ENCODE measurements at regions not wholly inside any gene's neighbourhood (a gene's known extent, or its start where the extent isn't known, plus 50 kb on each side); places are given as distances from the start of the nearest gene placed in this dataset.

DNA sequence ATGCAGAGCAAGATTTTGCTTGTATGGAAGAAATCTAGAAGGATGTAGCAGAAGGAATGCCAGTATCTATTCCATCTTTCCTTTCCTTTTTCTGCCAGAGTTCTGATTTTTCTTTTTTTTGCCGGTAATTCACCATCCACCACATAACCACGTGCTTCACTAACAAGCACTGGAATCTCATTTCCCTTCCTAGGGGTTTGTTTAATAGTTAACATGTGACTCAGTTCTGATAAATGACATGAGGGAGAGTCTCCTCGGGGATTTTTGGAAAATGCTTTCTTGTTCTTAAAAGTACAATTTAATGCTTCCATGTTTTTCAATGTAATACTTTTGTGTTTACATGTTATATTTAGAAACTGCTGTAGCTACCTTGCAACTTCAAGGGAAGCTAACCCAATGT, 590.2 kb downstream of the SH2D4B start:
- Histone ChIP-seq H3K27me3 (ENCODE audit: low read depth, low read length) (no peaks in the 10 kb centered on the region), H3K27ac (ENCODE audit: low read length) (no peak overlapping the region), H3K4me3 (ENCODE audit: low read depth in 1 of 2, low read length in 2 of 2) (no peak overlapping the region), H3K9me3 (ENCODE audit: control insufficient read depth in 1 of 2, low read length in 2 of 2) (no peaks in the 10 kb centered on the region), H3K36me3 (ENCODE audit: control insufficient read depth in 1 of 2, insufficient read depth in 2 of 2, low read length in 2 of 2) (no peaks in the 10 kb centered on the region), H3K4me1 (ENCODE audit: control insufficient read depth in 1 of 2, insufficient read depth in 2 of 2, low read length in 2 of 2) (no peaks in the 10 kb centered on the region)

DNA sequence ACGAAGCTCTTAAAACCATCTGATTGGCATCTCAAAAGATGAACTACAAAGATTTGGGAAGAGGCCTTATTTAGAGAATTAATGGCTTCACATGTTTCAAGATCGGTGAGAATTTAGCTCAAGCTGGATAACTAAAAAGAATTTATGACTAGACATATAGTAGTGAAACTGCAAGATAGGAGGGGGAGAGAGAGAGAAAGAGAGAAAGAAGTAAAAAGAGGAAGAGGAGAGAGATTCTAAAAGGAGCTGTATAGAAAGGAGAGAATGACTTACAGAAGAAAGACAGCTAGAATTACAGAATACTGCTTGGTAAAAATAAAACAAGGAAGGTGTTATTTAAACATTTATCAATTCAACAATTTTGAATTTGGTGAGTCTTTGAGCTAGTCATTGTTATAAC, 592.3 kb downstream of the SH2D4B start:
- no peaks in the 10 kb centered on the region for H3K27me3 ChIP-seq (ENCODE audit: low read depth, low read length)
- no peak overlapping the region for H3K27ac ChIP-seq (ENCODE audit: low read length)
- H3K9me3 ChIP-seq (ENCODE audit: control insufficient read depth in 1 of 2, low read length in 2 of 2): no peaks in the 10 kb centered on the region
- no peak overlapping the region for H3K4me3 ChIP-seq (ENCODE audit: low read depth in 1 of 2, low read length in 2 of 2)
- H3K36me3 ChIP-seq (ENCODE audit: control insufficient read depth in 1 of 2, insufficient read depth in 2 of 2, low read length in 2 of 2): no peaks in the 10 kb centered on the region
- no peaks in the 10 kb centered on the region for H3K4me1 ChIP-seq (ENCODE audit: control insufficient read depth in 1 of 2, insufficient read depth in 2 of 2, low read length in 2 of 2)

DNA sequence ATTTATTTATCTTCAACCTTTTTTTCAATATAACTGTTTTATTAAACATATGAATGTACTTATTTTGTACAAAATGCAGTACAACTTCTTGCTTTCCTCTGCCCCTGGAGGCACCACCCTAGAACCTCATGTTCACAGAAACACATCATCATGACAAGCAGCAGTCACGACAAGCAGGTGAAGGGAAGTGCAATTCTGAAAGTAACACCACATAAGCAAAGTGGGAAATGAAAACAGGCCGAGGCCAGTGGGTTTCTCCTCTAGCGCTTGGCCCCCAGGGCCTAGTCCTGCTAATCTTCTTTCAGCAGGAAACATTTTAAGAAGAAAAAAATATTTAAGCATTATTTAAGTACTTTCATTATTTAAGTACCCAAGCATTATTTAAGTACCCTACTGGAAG, 598.1 kb downstream of the SH2D4B start:
- Histone ChIP-seq H3K36me3 (ENCODE audit: control insufficient read depth in 1 of 2, insufficient read depth in 2 of 2, low read length in 2 of 2) (no peaks in the 10 kb centered on the region), H3K9me3 (ENCODE audit: control insufficient read depth in 1 of 2, low read length in 2 of 2) (no peaks in the 10 kb centered on the region), H3K27ac (ENCODE audit: low read length) (no peak overlapping the region), H3K27me3 (ENCODE audit: low read depth, low read length) (no peaks in the 10 kb centered on the region), H3K4me1 (ENCODE audit: control insufficient read depth in 1 of 2, insufficient read depth in 2 of 2, low read length in 2 of 2) (no peaks in the 10 kb centered on the region), H3K4me3 (ENCODE audit: low read depth in 1 of 2, low read length in 2 of 2) (no peak overlapping the region)

DNA sequence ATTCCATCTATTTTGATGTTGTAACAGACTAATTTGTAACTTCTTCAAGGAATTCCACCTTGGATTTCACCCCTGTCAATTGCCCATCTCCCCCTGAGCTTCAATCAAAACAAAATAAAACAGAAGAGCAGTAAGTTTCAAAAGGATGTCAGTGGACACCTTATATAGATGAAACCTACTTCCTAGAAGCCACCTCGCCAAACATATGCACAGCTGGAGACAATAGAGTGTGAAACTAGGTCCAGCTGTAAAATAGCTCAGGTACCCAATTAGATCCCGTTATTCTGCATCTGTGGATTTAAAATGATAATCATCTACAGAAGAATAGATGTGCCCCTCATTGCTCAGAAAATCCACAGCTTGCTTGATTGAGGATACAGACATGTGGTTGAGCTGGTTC, 598.6 kb downstream of the SH2D4B start:
- Histone ChIP-seq H3K36me3 (ENCODE audit: control insufficient read depth in 1 of 2, insufficient read depth in 2 of 2, low read length in 2 of 2) (no peaks in the 10 kb centered on the region), H3K27me3 (ENCODE audit: low read depth, low read length) (no peaks in the 10 kb centered on the region), H3K9me3 (ENCODE audit: control insufficient read depth in 1 of 2, low read length in 2 of 2) (no peaks in the 10 kb centered on the region), H3K4me1 (ENCODE audit: control insufficient read depth in 1 of 2, insufficient read depth in 2 of 2, low read length in 2 of 2) (no peaks in the 10 kb centered on the region), H3K4me3 (ENCODE audit: low read depth in 1 of 2, low read length in 2 of 2) (no peak overlapping the region), H3K27ac (ENCODE audit: low read length) (no peak overlapping the region)

DNA sequence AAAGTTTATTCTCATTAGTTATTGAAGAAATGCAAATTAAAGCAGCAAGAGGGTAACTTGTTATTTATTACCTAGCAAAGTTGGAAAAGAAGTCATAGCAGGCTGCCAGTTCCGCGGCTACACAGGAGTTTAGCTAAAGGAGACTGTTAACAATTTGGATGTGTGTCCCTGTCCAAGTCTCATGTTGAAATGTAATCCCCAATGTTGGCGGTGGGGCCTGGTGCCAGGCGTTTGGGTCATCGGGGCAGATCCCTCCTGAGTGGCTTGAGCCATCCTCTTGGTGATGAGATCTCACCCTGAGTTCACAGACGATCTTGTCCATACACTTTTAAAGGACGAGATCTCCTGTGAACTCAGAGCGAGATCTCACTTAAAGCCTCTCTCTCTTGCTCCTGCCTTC, 608.3 kb downstream of the SH2D4B start:
- H3K36me3 ChIP-seq (ENCODE audit: control insufficient read depth in 1 of 2, insufficient read depth in 2 of 2, low read length in 2 of 2): no peaks in the 10 kb centered on the region
- no peak overlapping the region for H3K4me3 ChIP-seq (ENCODE audit: low read depth in 1 of 2, low read length in 2 of 2)
- no peaks in the 10 kb centered on the region for H3K9me3 ChIP-seq (ENCODE audit: control insufficient read depth in 1 of 2, low read length in 2 of 2)
- no peaks in the 10 kb centered on the region for H3K4me1 ChIP-seq (ENCODE audit: control insufficient read depth in 1 of 2, insufficient read depth in 2 of 2, low read length in 2 of 2)
- H3K27me3 ChIP-seq (ENCODE audit: low read depth, low read length): no peaks in the 10 kb centered on the region
- H3K27ac ChIP-seq (ENCODE audit: low read length): no peak overlapping the region

DNA sequence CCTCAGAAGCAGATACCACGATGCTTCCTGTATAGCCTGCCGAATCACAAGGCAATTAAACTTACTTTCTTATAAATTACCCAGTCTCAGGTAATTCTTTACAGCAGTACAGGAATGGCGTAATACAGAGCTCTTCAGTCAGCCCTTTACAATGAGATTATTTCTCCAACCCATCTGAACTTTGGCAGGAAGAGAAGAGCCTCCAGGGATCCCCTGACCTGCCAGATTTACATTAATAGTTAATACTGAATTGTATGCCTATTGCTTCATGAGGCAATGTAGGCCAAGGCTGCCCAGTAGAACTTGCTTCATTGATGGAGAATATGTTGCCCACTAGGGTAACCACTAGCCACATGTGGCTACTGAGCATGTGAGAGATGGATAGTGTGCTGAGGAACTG, 608.7 kb downstream of the SH2D4B start:
- no peaks in the 10 kb centered on the region for H3K36me3 ChIP-seq (ENCODE audit: control insufficient read depth in 1 of 2, insufficient read depth in 2 of 2, low read length in 2 of 2)
- no peaks in the 10 kb centered on the region for H3K4me1 ChIP-seq (ENCODE audit: control insufficient read depth in 1 of 2, insufficient read depth in 2 of 2, low read length in 2 of 2)
- no peak overlapping the region for H3K4me3 ChIP-seq (ENCODE audit: low read depth in 1 of 2, low read length in 2 of 2)
- H3K27ac ChIP-seq (ENCODE audit: low read length): no peak overlapping the region
- no peaks in the 10 kb centered on the region for H3K9me3 ChIP-seq (ENCODE audit: control insufficient read depth in 1 of 2, low read length in 2 of 2)
- no peaks in the 10 kb centered on the region for H3K27me3 ChIP-seq (ENCODE audit: low read depth, low read length)

DNA sequence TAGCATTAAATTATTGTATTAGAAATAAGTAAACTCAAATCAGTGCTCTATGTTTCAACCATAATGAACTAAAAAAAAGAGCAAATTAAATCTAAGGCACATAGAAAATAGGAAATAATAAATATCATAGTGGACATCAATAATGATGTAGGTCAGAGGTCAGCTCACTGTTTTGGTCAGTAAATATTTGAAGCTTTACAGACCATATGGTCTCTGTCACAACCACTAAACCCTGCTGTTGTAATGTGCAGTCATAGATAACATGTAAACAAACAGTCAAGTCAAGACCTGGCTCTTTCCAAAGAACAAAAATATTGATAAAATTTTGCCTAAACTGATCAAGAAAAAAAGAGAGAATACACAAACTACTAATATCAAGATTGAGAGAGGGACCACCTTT, 615.0 kb downstream of the SH2D4B start:
- Histone ChIP-seq H3K4me1 (ENCODE audit: control insufficient read depth in 1 of 2, insufficient read depth in 2 of 2, low read length in 2 of 2) (no peaks in the 10 kb centered on the region), H3K27ac (ENCODE audit: low read length) (no peak overlapping the region), H3K9me3 (ENCODE audit: control insufficient read depth in 1 of 2, low read length in 2 of 2) (no peaks in the 10 kb centered on the region), H3K27me3 (ENCODE audit: low read depth, low read length) (no peaks in the 10 kb centered on the region), H3K4me3 (ENCODE audit: low read depth in 1 of 2, low read length in 2 of 2) (no peak overlapping the region), H3K36me3 (ENCODE audit: control insufficient read depth in 1 of 2, insufficient read depth in 2 of 2, low read length in 2 of 2) (no peaks in the 10 kb centered on the region)

DNA sequence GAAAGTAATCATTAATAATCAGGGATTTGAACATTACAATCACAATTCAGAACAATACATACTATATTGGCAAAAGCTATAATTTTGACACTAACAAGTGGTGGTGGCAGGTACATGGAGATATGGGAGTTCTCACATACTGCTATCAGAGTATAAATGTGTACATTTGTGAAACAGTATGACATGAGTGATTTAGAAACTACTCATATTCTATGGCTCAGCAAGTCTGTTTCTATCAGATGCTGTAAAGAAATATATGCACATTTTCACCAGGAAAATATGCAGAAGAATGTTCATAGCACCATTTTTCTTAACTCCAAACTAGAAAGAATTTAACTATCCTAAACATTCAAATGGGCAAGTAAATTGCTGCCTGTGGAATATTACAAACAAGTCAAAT, 620.0 kb downstream of the SH2D4B start:
- Histone ChIP-seq H3K4me3 (ENCODE audit: low read depth in 1 of 2, low read length in 2 of 2) (no peak overlapping the region), H3K27me3 (ENCODE audit: low read depth, low read length) (no peaks in the 10 kb centered on the region), H3K36me3 (ENCODE audit: control insufficient read depth in 1 of 2, insufficient read depth in 2 of 2, low read length in 2 of 2) (no peaks in the 10 kb centered on the region), H3K9me3 (ENCODE audit: control insufficient read depth in 1 of 2, low read length in 2 of 2) (no peaks in the 10 kb centered on the region), H3K27ac (ENCODE audit: low read length) (no peak overlapping the region), H3K4me1 (ENCODE audit: control insufficient read depth in 1 of 2, insufficient read depth in 2 of 2, low read length in 2 of 2) (no peaks in the 10 kb centered on the region)

DNA sequence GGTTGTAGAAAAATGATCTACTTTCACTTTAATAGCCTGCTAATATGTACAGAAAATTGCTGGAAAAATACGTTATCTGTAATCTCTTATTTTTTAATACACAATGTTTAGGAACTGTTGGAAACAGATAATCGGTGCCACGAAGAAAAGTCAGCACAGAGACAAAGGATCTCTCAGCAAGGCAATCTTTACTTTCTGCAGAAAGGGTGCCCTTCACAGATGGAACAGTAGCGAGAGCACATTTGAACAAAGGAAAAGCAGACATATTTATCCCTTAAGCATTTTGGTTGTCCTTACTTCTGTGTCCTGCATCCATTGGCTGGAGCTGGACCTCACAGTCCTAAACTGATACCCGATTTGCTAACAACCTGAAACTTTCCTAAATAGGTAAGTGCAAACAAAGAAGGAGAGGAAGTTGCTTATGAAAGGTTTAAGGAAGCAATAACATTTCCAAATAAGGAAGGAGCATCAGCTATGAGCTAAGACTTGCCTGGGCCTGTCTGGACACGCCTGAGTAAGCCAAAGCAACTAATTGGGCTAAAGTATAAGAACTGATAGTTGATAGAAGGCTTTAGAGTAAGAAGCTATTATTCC, 640.0 kb downstream of the SH2D4B start:
- Histone ChIP-seq H3K27me3 (ENCODE audit: low read depth, low read length) (no peaks in the 10 kb centered on the region), H3K27ac (ENCODE audit: low read length) (no peak overlapping the region), H3K4me3 (ENCODE audit: low read depth in 1 of 2, low read length in 2 of 2) (no peak overlapping the region), H3K4me1 (ENCODE audit: control insufficient read depth in 1 of 2, insufficient read depth in 2 of 2, low read length in 2 of 2) (no peaks in the 10 kb centered on the region), H3K9me3 (ENCODE audit: control insufficient read depth in 1 of 2, low read length in 2 of 2) (peaks cover 5 to 8% of the 10 kb centered on the region in 2 donors), H3K36me3 (ENCODE audit: control insufficient read depth in 1 of 2, insufficient read depth in 2 of 2, low read length in 2 of 2) (no peaks in the 10 kb centered on the region)

DNA sequence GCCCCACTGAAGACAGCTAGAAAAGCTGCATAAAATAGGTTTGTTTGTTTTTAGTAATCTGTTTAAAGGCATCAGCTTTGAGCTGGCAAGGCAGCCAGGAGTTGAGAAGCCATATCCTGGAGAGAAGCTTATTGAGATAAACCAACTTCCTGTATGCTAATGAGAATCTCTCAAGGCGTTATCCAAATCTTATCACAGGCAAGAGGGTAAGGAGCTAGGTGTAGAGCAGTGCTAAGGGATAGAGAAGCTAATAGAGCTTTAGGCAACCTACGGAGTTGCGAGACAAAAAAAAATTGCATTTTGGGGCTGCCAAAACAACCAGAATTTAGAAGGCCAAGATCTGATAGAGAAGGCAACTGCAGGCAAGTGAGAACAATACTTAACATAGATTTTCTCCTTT, 641.6 kb downstream of the SH2D4B start:
- Histone ChIP-seq H3K27me3 (ENCODE audit: low read depth, low read length) (no peaks in the 10 kb centered on the region), H3K9me3 (ENCODE audit: control insufficient read depth in 1 of 2, low read length in 2 of 2) (peaks cover 5 to 8% of the 10 kb centered on the region in 2 donors), H3K4me1 (ENCODE audit: control insufficient read depth in 1 of 2, insufficient read depth in 2 of 2, low read length in 2 of 2) (no peaks in the 10 kb centered on the region), H3K36me3 (ENCODE audit: control insufficient read depth in 1 of 2, insufficient read depth in 2 of 2, low read length in 2 of 2) (no peaks in the 10 kb centered on the region), H3K27ac (ENCODE audit: low read length) (no peak overlapping the region), H3K4me3 (ENCODE audit: low read depth in 1 of 2, low read length in 2 of 2) (no peak overlapping the region)

DNA sequence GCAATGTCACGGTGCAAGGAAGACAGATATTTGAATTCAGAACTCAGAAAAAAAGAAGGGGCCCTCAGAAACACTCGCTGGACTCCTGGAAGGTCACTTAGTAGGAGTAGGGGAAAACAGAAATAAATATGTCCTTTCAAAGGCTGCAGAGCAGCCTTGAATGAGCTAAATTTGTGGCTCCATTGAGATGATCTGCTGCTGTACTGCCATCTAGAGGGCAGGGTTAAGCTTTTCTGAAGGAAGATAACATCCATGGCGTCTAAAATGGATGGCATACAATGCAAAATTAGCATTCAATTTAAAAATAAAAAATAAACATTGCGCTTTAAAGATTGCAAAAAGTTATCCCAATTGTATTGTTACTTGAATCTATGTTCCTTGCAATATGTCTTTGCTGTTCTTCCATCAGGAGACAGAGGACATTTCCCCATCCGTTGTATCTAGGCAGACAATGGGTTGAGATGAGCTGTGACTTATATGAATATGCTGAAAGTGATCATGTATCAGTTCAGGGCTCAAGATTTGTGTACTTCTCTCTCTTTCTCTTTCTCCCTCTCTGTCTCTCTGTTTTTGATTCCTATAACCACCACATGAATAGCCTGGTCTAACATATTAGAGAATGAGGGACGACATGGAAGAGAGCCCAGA, 642.2 kb downstream of the SH2D4B start:
- Histone ChIP-seq H3K27me3 (ENCODE audit: low read depth, low read length) (no peaks in the 10 kb centered on the region), H3K27ac (ENCODE audit: low read length) (no peak overlapping the region), H3K9me3 (ENCODE audit: control insufficient read depth in 1 of 2, low read length in 2 of 2) (peaks cover 5 to 8% of the 10 kb centered on the region in 2 donors), H3K4me3 (ENCODE audit: low read depth in 1 of 2, low read length in 2 of 2) (no peak overlapping the region), H3K4me1 (ENCODE audit: control insufficient read depth in 1 of 2, insufficient read depth in 2 of 2, low read length in 2 of 2) (no peaks in the 10 kb centered on the region), H3K36me3 (ENCODE audit: control insufficient read depth in 1 of 2, insufficient read depth in 2 of 2, low read length in 2 of 2) (no peaks in the 10 kb centered on the region)

DNA sequence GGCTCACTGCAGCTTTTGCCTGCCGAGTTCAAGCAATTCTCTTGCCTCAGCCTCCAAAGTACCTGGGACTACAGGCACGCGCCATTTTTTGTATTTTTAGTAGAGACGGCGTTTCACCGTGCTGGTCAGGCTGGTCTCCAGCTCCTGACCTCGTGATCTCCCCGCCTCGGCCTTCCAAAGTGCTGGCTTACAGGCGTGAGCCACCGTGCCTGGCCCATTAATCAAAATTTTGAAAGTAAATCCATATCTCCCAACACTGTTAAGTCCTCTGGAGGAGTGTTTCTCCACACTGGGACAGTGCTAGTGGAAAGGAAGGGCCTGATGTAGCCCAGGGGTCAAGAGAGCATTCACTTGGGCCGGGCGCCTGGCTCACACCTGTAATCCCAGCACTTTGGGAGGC, 644.6 kb downstream of the SH2D4B start:
- Histone ChIP-seq H3K4me1 (ENCODE audit: control insufficient read depth in 1 of 2, insufficient read depth in 2 of 2, low read length in 2 of 2) (no peaks in the 10 kb centered on the region), H3K27ac (ENCODE audit: low read length) (no peak overlapping the region), H3K36me3 (ENCODE audit: control insufficient read depth in 1 of 2, insufficient read depth in 2 of 2, low read length in 2 of 2) (no peaks in the 10 kb centered on the region), H3K27me3 (ENCODE audit: low read depth, low read length) (no peaks in the 10 kb centered on the region), H3K9me3 (ENCODE audit: control insufficient read depth in 1 of 2, low read length in 2 of 2) (peaks cover 5% of the 10 kb centered on the region in 2 donors), H3K4me3 (ENCODE audit: low read depth in 1 of 2, low read length in 2 of 2) (no peak overlapping the region)

All from muscle layer of duodenum (tissue), 2 donors.